ENCODE measurements at regions not wholly inside any gene's neighbourhood (a gene's known extent, or its start where the extent isn't known, plus 50 kb on each side); places are given as distances from the start of the nearest gene placed in this dataset.

GRCh38 chr10:24120646-24121045 is 88.3 kb upstream of the KIAA1217 start:
- DNase-seq (ENCODE audit: low read depth) = no peak

GRCh38 chr10:24127516-24127915 is 81.4 kb upstream of the KIAA1217 start:
- no peak for DNase-seq (ENCODE audit: low read depth)

DNA sequence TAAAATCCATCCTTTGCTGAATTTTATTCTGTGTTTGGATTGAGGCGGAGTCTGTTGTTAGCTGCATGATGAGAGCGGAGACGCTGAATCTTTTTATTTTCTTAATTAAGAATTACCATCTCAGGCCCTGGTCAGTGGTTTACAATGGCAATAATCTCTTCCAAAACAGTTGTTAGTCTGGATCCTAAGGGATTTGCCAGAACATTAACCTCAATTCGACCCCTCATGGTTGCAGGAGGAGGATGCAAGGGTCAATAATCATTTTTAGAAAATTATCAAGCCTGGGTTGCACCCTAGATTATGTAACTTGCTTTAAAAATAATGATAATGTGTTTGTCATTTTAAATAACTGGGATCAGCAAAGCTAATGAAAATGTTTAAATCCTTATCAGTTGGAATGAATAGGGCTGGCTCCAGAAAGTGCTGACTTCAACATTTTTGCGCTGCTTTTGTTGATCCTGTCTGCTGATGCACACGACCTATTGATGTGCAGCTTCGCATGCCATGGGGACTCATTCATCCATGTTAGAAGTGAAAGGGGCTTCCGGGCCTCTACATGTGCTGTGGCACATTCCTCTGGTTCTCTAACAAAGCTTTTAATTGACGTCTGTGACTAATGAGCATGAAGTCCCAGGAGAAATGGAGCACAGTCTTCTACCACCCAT is 80.7 kb upstream of the KIAA1217 start:
- no peak for DNase-seq (ENCODE audit: low read depth)

DNA sequence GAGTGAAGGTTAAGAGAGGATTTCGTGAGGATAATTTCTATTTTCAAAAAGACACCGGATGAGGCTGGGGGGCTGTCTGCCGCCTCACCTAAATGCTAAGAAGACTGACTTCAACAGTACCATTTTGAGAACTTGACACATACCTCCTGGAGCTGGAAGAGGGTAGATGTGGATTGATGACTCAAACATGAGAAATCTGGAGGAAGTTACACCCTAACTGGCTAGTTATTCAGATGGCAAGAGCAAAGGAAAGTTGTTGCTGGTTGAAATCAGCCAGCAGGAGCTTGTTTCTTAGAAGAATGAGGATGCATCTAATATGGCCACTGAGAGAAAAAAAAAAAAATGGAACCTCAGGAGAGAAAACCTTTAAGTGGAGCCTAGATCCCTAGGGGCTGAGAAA is 76.2 kb upstream of the KIAA1217 start:
- DNase-seq (ENCODE audit: low read depth) = no peak

- DNase-seq (ENCODE audit: low read depth) = no peak
Observed at GRCh38 chr10:24133835-24134234, 75.1 kb upstream of the KIAA1217 start.

GRCh38 chr10:24136070-24136469 is 72.9 kb upstream of the KIAA1217 start:
- no peak for DNase-seq (ENCODE audit: low read depth)

- DNase-seq (ENCODE audit: low read depth) = no peak
Observed at GRCh38 chr10:24147321-24147720, 61.6 kb upstream of the KIAA1217 start.

DNA sequence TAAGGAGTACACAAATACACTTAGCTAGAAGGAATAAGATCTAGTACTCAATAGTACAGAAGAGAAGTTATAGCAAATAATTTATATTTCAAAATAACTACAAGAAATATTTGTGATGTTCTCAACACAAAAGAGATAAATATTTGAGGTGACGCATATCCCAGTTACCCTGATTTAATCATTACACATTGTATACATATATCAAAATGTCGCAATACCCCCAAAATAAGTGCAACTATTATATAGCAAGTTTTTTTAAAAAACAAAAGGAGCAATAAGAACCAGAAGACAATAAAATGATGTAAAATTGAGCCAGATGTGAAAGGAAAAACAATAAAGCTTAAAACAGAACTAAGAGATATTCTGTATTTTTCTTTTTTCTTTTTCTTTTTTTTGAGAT is 59.3 kb upstream of the KIAA1217 start:
- DNase-seq (ENCODE audit: low read depth) = no peak

DNA sequence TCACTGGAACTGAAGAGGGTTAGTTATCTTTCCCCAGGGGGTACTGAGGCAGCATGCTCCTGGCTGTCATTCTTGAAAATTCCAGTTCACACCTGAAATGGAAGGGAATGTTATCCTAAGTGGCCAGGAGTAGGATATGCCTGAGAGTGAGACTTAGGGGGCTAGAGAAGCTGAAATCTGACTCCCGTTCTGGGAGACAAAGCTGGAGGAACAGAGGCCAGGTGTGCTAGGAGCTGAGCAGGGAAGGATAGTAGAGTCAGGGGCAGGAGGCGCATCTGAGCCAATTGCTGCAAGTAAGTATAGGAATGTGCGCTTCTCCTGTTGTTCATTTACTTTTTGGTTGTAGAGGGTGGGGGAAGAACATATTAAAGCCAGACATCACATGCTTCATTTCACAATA is 58.1 kb upstream of the KIAA1217 start:
- no peak for DNase-seq (ENCODE audit: low read depth)

- no peak for DNase-seq (ENCODE audit: low read depth)
Observed at GRCh38 chr10:24152270-24152669, 56.7 kb upstream of the KIAA1217 start.

DNA sequence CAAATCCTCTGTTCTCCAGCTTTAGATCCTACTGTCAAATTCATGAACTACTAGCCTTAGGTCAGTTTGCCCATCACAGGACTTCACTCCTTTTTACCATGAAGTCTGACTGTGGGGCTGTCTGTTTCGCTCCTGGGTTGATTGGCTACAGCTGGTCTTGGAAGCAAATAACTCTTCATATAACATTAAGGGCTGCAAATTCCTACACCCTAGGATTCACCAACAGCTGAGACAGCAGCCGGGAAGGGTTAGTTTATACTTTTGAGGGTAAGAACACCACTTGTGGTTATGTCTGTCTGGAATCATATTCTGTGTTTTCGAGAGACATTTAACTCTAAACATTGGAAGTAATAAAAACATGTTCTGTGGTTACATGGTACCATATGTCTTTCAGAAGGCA is 55.9 kb upstream of the KIAA1217 start:
- no peak for DNase-seq (ENCODE audit: low read depth)

GRCh38 chr10:24153537-24153936 is 55.4 kb upstream of the KIAA1217 start:
- no peak for DNase-seq (ENCODE audit: low read depth)

GRCh38 chr10:24156686-24157085 is 52.3 kb upstream of the KIAA1217 start:
- no peak for DNase-seq (ENCODE audit: low read depth)

DNA sequence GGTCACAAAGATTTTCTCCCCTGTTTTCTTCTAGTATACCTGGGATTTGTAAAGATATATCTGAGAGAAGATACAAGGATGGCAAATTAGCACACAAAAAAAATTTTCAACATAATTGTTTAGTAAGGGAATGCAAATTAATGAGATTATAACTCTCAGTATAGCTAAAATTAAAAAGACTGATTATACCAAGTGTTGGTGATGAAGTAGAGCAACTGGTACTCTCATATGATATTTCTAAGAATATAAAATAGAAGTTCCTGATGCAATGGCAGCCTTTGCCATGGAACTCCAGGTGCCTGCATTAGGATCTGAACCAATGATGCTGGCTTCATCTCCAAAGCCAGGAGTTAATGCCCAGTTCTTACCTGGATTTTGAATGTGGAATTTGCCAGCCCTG is 51.4 kb upstream of the KIAA1217 start:
- DNase-seq (ENCODE audit: low read depth) = no peak

Measured in CMK (cell line).